ENCODE measurements at regions not wholly inside any gene's neighbourhood (a gene's known extent, or its start where the extent isn't known, plus 50 kb on each side); places are given as distances from the start of the nearest gene placed in this dataset.

- ChIA-PET POLR2A (ENCODE audit: unreplicated experiment) (no interaction called here), CTCF (no interaction called here)
- Histone ChIP-seq H2AFZ (no peak overlapping the region), H3K9me2 (ENCODE audit: insufficient read depth) (no peaks in the 10 kb centered on the region), H3K9me3 (ENCODE audit: insufficient read depth, low read depth) (no peaks in the 10 kb centered on the region), H3K4me2 (no peak overlapping the region), H3K4me1 (replicated peaks; ENCODE audit: insufficient read depth) (no peaks in the 10 kb centered on the region), H3K36me3 (ENCODE audit: low read depth) (no peaks in the 10 kb centered on the region), H3K27me3 (ENCODE audit: insufficient read depth, low read depth) (no peaks in the 10 kb centered on the region), H3K27ac (no peak overlapping the region), H3K4me3 (no peak overlapping the region), H4K20me1 (ENCODE audit: insufficient read depth) (no peaks in the 10 kb centered on the region), H3F3A (ENCODE audit: insufficient read depth, low read depth) (no peaks in the 10 kb centered on the region), H3K79me2 (ENCODE audit: low read depth) (no peaks in the 10 kb centered on the region)
- DNase-seq, result no peak
- intact Hi-C loops (cut with micrococcal nuclease; ENCODE audit: unreplicated experiment), result no loop called here
- no TSS peak for BruUV-seq (replicated peaks)
- TF ChIP-seq EZH2 (IDR thresholded peaks at IDR 0.05; ENCODE audit: low read depth), result no peak
- no peak for TF ChIP-seq CTCF (conservative IDR thresholded peaks at IDR 0.05)
Measured at GRCh38 chr1:218048828-218049420, 236.2 kb upstream of the RRP15 start.

- no peaks in the 10 kb centered on the region for H3K9me3 ChIP-seq (ENCODE audit: insufficient read depth, low read depth)
- H3K9me2 ChIP-seq (ENCODE audit: insufficient read depth), result no peaks in the 10 kb centered on the region
- no peaks in the 10 kb centered on the region for H3K27me3 ChIP-seq (ENCODE audit: insufficient read depth, low read depth)
- BruUV-seq (replicated peaks), result no TSS peak
- no peaks in the 10 kb centered on the region for H3K79me2 ChIP-seq (ENCODE audit: low read depth)
- no peak overlapping the region for H3K27ac ChIP-seq
- ChIA-PET CTCF (no interaction called here), POLR2A (ENCODE audit: unreplicated experiment) (no interaction called here)
- H3K4me1 ChIP-seq (replicated peaks; ENCODE audit: insufficient read depth), result no peaks in the 10 kb centered on the region
- no peaks in the 10 kb centered on the region for H4K20me1 ChIP-seq (ENCODE audit: insufficient read depth)
- peak overlapping the region; percentile 2; the same call in 1 of the 2 replicates for H2AFZ ChIP-seq
- no peak overlapping the region for H3K4me3 ChIP-seq
- H3K36me3 ChIP-seq (ENCODE audit: low read depth), result no peaks in the 10 kb centered on the region
- H3F3A ChIP-seq (ENCODE audit: insufficient read depth, low read depth), result no peaks in the 10 kb centered on the region
- DNase-seq, result no peak
- no peak for TF ChIP-seq CTCF (conservative IDR thresholded peaks at IDR 0.05)
- TF ChIP-seq EZH2 (IDR thresholded peaks at IDR 0.05; ENCODE audit: low read depth), result no peak
- intact Hi-C loops (cut with micrococcal nuclease; ENCODE audit: unreplicated experiment), result no loop called here
- H3K4me2 ChIP-seq, result 0 out of 2 replicates have a peak overlapping the region, but pooled peaks have one; percentile 19
Measured at GRCh38 chr1:218049641-218050040, 235.5 kb upstream of the RRP15 start.

GRCh38 chr1:218058730-218059129, 226.4 kb upstream of the RRP15 start:
- Histone ChIP-seq H4K20me1 (ENCODE audit: insufficient read depth) (no peaks in the 10 kb centered on the region; the same call in 1 of the 2 replicates), H3K27me3 (ENCODE audit: insufficient read depth, low read depth) (no peaks in the 10 kb centered on the region), H3K4me1 (replicated peaks; ENCODE audit: insufficient read depth) (no peaks in the 10 kb centered on the region), H3K36me3 (ENCODE audit: low read depth) (no peaks in the 10 kb centered on the region), H3K9me2 (ENCODE audit: insufficient read depth) (peaks cover 5% of the 10 kb centered on the region; the same call in 1 of the 2 replicates), H3F3A (ENCODE audit: insufficient read depth, low read depth) (no peaks in the 10 kb centered on the region), H3K4me3 (no peak overlapping the region), H3K79me2 (ENCODE audit: low read depth) (no peaks in the 10 kb centered on the region), H3K27ac (no peak overlapping the region), H2AFZ (no peak overlapping the region), H3K9me3 (ENCODE audit: insufficient read depth, low read depth) (no peaks in the 10 kb centered on the region), H3K4me2 (no peak overlapping the region)
- ChIA-PET CTCF (no interaction called here), POLR2A (ENCODE audit: unreplicated experiment) (no interaction called here)
- BruUV-seq (replicated peaks), result no TSS peak
- no peak for DNase-seq
- TF ChIP-seq CTCF (conservative IDR thresholded peaks at IDR 0.05) (no peak), EZH2 (IDR thresholded peaks at IDR 0.05; ENCODE audit: low read depth) (no peak)
- intact Hi-C loops (cut with micrococcal nuclease; ENCODE audit: unreplicated experiment), result no loop called here

Data from PC-9 (cell line).